HFF-Myc (cell line): ENCODE measurements at regions not wholly inside any gene's neighbourhood (a gene's known extent, or its start where the extent isn't known, plus 50 kb on each side); places are given as distances from the start of the nearest gene placed in this dataset.

Experiments
- DNase-seq: peaks from one replicate; pipeline ENCODE4 v3.0.0-alpha.2; 2011; ENCODE audit warnings: low read depth; ENCODE audit errors: extremely low read depth
- H3K4me3 ChIP-seq: replicated peaks from 2 replicates; pipeline ENCODE4 v1.5.1; 2011; ENCODE audit warnings: low read depth, mild to moderate bottlenecking, control low read depth, low read length
- TF ChIP-seq, protein P1 (sequence below): IDR thresholded peaks from 2 replicates; pipeline ENCODE4 v1.5.1; 2012; ENCODE audit warnings: mild to moderate bottlenecking, low read depth, low read length, control low read depth; ENCODE audit errors: missing control alignments

DNA sequence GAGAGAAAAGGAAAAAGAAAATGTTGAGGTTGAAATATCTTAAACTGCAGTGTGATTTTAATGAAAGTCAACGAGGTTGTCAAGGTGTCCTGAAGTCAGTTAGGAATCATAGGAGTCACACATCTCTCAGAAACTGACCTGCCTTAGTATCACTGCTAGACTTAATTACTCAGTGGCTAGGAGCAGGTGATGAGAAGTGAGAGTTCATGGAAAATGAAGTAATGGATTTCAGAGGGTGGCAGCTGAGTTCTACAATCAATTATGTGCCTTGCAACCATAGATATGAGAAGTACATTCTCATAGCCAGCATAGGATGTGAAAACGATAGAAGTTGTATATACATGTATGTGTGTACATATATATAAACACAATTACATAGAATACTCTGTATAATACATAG, 1269.7 kb downstream of the FSTL5 start:
- H3K4me3 ChIP-seq, result no peak overlapping the region
- TF ChIP-seq, protein P1, sequence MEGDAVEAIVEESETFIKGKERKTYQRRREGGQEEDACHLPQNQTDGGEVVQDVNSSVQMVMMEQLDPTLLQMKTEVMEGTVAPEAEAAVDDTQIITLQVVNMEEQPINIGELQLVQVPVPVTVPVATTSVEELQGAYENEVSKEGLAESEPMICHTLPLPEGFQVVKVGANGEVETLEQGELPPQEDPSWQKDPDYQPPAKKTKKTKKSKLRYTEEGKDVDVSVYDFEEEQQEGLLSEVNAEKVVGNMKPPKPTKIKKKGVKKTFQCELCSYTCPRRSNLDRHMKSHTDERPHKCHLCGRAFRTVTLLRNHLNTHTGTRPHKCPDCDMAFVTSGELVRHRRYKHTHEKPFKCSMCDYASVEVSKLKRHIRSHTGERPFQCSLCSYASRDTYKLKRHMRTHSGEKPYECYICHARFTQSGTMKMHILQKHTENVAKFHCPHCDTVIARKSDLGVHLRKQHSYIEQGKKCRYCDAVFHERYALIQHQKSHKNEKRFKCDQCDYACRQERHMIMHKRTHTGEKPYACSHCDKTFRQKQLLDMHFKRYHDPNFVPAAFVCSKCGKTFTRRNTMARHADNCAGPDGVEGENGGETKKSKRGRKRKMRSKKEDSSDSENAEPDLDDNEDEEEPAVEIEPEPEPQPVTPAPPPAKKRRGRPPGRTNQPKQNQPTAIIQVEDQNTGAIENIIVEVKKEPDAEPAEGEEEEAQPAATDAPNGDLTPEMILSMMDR, result no peak
- no peak for DNase-seq

DNA sequence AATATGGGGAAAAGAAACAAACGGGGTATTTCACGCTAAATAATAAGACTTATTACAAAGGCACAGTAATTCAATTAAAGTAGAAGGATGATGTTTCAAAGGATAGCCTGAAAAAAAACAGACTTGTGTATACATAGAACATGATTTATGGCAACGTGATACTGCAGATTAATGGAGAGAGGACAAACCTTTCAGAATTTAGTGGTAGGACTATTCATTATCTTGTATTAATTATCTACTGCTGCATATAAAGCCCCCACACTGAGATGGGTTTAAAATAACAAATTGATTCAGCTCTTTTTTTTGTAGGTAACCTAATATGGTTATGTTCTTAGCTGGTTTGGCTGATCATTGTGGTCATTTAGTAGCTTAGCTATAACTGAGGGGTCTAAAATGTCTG, 1269.0 kb downstream of the FSTL5 start:
- TF ChIP-seq, protein P1, result no peak
- no peak for DNase-seq

DNA sequence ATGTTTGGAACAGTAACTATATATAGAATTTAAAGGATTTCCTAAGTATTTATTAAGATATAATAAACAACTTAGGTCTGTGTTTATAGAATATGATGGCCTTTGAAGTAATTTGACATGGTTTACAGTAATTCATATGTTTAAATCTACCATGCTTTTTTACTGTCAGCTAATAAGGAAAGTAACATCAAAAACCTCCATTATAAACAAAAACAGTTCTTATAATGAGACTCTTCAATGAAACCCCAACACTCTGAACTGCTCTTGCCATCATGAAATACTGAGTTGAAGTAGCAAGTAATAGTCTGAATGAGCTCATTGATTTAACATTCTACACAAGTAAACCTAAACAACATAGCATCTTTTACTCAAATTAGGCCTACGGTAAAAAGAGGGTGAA, 1236.5 kb downstream of the FSTL5 start:
- DNase-seq, result no peak
- H3K4me3 ChIP-seq, result no peak overlapping the region
- TF ChIP-seq, protein P1, result no peak

More for the DNA sequence above, 1269.0 kb downstream of the FSTL5 start:
- H3K4me3 ChIP-seq, result no peak overlapping the region

DNA sequence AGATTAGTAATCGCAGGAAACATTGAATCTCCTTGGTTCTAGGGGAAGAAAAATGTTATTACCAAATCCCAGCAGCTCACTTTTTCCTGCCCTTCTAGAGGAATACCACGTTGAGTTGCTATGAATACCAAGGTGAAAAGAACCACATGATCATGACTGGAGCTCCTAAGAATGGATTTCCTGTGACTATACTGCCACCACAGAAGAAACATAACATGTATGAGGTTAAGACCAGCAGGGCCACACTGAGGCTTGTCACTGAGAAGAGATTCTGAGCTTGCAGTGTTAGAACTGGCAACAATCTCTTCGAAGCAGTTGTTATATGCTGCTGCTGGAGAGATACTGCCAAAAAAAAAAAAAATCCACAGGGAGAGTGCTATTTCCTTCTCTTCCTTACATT, 1235.3 kb downstream of the FSTL5 start:
- DNase-seq, result no peak
- TF ChIP-seq, protein P1, result no peak
- H3K4me3 ChIP-seq, result no peak overlapping the region

DNA sequence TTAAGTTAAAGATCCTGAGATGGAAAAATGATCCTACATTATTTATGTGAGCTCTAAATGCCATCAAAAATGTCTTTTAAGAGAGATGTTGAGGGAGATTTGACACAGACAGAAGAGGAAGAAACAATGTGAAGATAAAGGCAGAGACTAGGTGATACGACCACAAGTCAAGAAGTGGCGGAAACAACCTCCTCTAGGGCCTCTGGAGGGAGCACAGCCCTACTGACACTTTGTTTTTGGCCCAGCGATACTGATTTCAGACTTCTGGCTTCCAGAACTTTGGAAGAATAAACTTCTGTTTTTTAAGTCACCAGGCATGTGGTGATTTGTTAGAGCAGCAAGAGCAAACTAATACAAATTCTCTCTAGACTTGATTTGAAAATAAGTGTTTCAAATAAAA, 1216.1 kb downstream of the FSTL5 start:
- DNase-seq, result no peak
- TF ChIP-seq, protein P1, result no peak

DNA sequence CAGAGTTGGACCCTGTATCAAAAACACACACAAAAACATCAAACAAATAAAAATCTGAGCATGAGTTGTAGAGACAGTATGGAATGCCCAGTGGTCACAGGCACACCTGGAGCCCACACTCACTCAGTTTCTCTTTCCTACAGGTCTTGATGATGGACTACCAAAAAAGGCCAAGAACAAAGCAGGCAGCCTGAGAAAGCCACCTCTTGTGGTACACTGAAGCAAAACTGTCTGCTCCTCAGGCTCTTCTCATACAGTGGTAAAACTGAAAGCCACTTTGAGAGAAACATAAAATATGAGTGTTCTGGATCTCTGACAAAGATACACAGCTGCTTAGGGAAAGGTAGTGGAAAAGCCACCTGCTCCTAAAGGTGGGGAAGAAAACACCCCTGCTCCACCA, 1206.9 kb downstream of the FSTL5 start:
- TF ChIP-seq, protein P1, result no peak
- DNase-seq, result no peak

More for the DNA sequence above, 1216.1 kb downstream of the FSTL5 start:
- no peak overlapping the region for H3K4me3 ChIP-seq

DNA sequence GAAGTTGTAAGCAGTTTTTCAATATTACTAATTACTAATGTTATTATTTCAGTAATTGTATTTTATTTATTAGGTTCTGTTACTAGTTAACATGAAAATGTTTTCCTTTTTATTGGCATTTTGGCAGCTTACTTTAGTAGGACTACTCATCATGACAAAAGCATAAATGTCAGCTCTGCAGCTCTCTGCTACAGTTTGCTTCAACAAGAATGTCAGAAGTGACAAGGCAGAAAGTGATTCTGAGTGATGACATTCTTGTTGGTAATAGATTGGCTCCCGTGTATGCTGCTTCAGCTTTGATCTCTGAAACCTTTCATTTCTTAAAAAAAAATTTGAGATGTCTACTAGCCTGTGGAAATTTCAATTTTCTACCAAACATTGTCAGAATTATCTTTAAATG, 1193.9 kb downstream of the FSTL5 start:
- H3K4me3 ChIP-seq, result no peak overlapping the region
- TF ChIP-seq, protein P1, result no peak
- DNase-seq, result no peak

More for the DNA sequence above, 1206.9 kb downstream of the FSTL5 start:
- H3K4me3 ChIP-seq, result no peak overlapping the region
